HFFc6 (cell line): ENCODE measurements at regions not wholly inside any gene's neighbourhood (a gene's known extent, or its start where the extent isn't known, plus 50 kb on each side); places are given as distances from the start of the nearest gene placed in this dataset.

Experiments
- DNase-seq: peaks from one replicate; pipeline ENCODE4 v3.0.0-alpha.2; 2018
- H3K27ac Mint-ChIP-seq: 2 replicates; pipeline ENCODE4 v1.8.0; 2020; ENCODE audit warnings: mild to moderate bottlenecking, mixed read lengths
- H3K27me3 Mint-ChIP-seq: 2 replicates; pipeline ENCODE4 v1.8.0; 2021; ENCODE audit warnings: mild to moderate bottlenecking, moderate library complexity, mixed read lengths; ENCODE audit not compliant: insufficient read depth
- H3K36me3 Mint-ChIP-seq: 2 replicates; pipeline ENCODE4 v1.8.0; 2021; ENCODE audit warnings: low read depth, mixed read lengths
- H3K4me1 Mint-ChIP-seq: 2 replicates; pipeline ENCODE4 v1.8.0; 2020; ENCODE audit warnings: low read depth, mixed read lengths
- H3K4me3 Mint-ChIP-seq: 2 replicates; pipeline ENCODE4 v1.8.0; 2020; ENCODE audit warnings: mild to moderate bottlenecking, moderate library complexity, mixed read lengths
- H3K9me3 Mint-ChIP-seq: 2 replicates; pipeline ENCODE4 v1.8.0; 2020; ENCODE audit warnings: mild to moderate bottlenecking, mixed read lengths
- TF ChIP-seq, protein P1 (sequence below): fragments of 200-600 bp; sonication (generic); IDR thresholded peaks from 2 replicates; pipeline ENCODE4 v1.5.0; 2021; ENCODE audit warnings: antibody characterized with exemption, mild to moderate bottlenecking

DNA sequence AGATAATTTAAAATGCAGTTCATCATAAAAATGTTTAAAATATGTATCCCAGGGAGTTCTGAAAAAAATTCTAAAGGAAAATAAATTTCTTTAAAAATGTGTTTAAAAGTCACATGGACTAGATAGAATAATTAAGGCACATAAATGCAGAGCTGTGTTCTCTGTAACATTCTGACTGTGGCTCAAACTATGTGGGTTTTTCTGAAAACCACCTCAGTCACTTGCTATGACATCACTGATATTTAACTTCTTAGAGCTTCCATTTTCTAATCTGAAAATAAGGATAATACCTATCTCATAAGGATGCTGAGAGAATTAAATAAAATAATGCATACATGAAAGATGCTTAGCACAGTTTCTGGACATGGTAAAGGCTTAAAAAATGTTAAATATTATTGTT is 107.3 kb downstream of the SLC41A2 start:
- no peaks in the 10 kb centered on the region; the same call in 1 of the 2 replicates for H3K27me3 Mint-ChIP-seq
- TF ChIP-seq, protein P1, sequence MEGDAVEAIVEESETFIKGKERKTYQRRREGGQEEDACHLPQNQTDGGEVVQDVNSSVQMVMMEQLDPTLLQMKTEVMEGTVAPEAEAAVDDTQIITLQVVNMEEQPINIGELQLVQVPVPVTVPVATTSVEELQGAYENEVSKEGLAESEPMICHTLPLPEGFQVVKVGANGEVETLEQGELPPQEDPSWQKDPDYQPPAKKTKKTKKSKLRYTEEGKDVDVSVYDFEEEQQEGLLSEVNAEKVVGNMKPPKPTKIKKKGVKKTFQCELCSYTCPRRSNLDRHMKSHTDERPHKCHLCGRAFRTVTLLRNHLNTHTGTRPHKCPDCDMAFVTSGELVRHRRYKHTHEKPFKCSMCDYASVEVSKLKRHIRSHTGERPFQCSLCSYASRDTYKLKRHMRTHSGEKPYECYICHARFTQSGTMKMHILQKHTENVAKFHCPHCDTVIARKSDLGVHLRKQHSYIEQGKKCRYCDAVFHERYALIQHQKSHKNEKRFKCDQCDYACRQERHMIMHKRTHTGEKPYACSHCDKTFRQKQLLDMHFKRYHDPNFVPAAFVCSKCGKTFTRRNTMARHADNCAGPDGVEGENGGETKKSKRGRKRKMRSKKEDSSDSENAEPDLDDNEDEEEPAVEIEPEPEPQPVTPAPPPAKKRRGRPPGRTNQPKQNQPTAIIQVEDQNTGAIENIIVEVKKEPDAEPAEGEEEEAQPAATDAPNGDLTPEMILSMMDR: no peak
- no peak overlapping the region for H3K27ac Mint-ChIP-seq
- H3K9me3 Mint-ChIP-seq: no peaks in the 10 kb centered on the region
- no peaks in the 10 kb centered on the region for H3K36me3 Mint-ChIP-seq
- no peak overlapping the region for H3K4me3 Mint-ChIP-seq
- H3K4me1 Mint-ChIP-seq: peaks cover 33% of the 10 kb centered on the region
- DNase-seq: no peak

- Mint-ChIP-seq H3K4me1 (peaks cover 20% of the 10 kb centered on the region), H3K36me3 (no peaks in the 10 kb centered on the region), H3K27ac (peak overlapping the region; percentile 38), H3K4me3 (peak overlapping the region; percentile 16), H3K27me3 (no peaks in the 10 kb centered on the region; the same call in 1 of the 2 replicates), H3K9me3 (no peaks in the 10 kb centered on the region)
- TF ChIP-seq, protein P1: no peak
- DNase-seq: peak; percentile 31
These were observed 111.9 kb downstream of the SLC41A2 start for GRCh38 chr12:104846056-104846767.

DNA sequence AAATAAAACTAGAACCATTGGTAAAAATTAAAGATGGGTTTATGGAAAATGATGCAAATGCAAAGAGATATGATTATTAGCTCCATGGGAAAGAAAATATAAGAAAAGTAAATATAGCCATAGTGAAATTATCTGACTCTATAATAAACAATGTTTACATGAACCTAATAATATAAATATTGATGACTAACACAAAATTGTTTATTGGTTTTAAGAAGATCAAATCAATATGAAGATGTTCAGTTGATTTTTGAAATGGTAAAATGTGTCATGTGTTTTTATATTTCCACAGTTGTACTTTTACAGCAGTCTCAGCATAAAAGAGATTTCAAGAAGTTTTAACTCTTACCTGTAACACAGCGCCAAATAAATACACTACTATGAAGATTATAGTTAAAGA is 114.0 kb downstream of the SLC41A2 start:
- DNase-seq: no peak
- H3K9me3 Mint-ChIP-seq: no peaks in the 10 kb centered on the region
- peaks cover 20% of the 10 kb centered on the region for H3K4me1 Mint-ChIP-seq
- H3K27ac Mint-ChIP-seq: no peak overlapping the region
- TF ChIP-seq, protein P1: no peak
- H3K27me3 Mint-ChIP-seq: no peaks in the 10 kb centered on the region; the same call in 1 of the 2 replicates
- no peaks in the 10 kb centered on the region for H3K36me3 Mint-ChIP-seq
- H3K4me3 Mint-ChIP-seq: no peak overlapping the region

DNA sequence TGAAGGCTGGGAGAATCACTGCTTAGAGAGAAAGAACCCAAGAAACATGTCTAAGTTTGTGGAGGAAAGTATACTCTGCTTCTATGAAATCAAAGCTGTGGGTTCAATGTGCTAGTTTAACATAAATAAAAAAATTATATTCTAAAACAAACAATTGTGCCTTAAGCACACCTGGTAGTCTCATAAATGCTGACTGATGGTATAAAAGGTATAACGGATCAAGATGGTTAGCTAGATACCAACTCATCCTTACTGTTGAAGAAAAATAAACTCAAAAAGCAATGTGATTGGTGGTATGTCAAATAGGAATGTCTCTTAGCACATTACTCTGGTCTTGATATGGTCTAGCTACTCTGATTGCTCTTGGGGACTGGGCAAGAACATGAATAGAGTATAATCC is 117.8 kb downstream of the SLC41A2 start:
- TF ChIP-seq, protein P1: no peak
- peaks cover 1% of the 10 kb centered on the region for H3K4me1 Mint-ChIP-seq
- no peaks in the 10 kb centered on the region for H3K36me3 Mint-ChIP-seq
- H3K4me3 Mint-ChIP-seq: no peak overlapping the region
- no peak for DNase-seq
- H3K27me3 Mint-ChIP-seq: no peaks in the 10 kb centered on the region
- H3K27ac Mint-ChIP-seq: no peak overlapping the region
- no peaks in the 10 kb centered on the region for H3K9me3 Mint-ChIP-seq

DNA sequence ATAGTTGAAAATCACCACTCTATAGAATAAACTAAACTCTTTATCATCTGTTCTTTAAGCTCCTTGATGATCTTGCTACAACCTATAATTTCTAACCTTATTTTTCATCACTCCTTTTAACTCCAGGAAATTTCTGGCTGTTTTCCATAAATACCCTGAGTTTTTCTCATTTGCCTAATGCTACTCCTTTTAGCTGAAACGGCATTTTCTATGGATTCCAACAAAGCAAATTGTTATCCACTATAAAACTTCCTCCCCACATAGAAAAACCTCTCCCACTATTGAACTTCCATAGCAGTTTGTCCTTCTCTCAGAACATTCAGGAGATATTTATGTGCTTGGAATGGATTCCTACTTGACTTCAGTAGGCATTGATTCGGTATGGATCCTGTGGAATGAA is 122.8 kb downstream of the SLC41A2 start:
- H3K4me3 Mint-ChIP-seq: no peak overlapping the region

More for the DNA sequence above, 122.8 kb downstream of the SLC41A2 start:
- DNase-seq: no peak
- Mint-ChIP-seq H3K9me3 (no peaks in the 10 kb centered on the region), H3K4me1 (no peaks in the 10 kb centered on the region), H3K27me3 (no peaks in the 10 kb centered on the region), H3K27ac (no peak overlapping the region), H3K36me3 (no peaks in the 10 kb centered on the region)
- TF ChIP-seq, protein P1: no peak
